Coronary artery (tissue), 2 donors: ENCODE measurements at regions not wholly inside any gene's neighbourhood (a gene's known extent, or its start where the extent isn't known, plus 50 kb on each side); places are given as distances from the start of the nearest gene placed in this dataset.

Experiments
- DNase-seq: peaks from one replicate; pipeline ENCODE4 v3.0.0-alpha.2; 2017; ENCODE audit warnings: low spot score
- H3K27ac ChIP-seq, 2 donors: fragments of 200-600 bp; sonication (generic); one replicate each; pipeline ENCODE4 v1.5.1; 2016 to 2019
- H3K4me3 ChIP-seq: fragments of 200-600 bp; sonication (generic); 2 replicates; pipeline ENCODE4 v1.5.1; 2016; ENCODE audit warnings: mild to moderate bottlenecking, moderate library complexity
- CTCF ChIP-seq: fragments of 200-600 bp; sonication (generic); IDR thresholded peaks from one replicate; pipeline ENCODE4 v1.5.1; 2019; ENCODE audit warnings: antibody characterized with exemption

GRCh38 chr4:1502976-1503375 is 96.7 kb upstream of the NKX1-1 start:
- Histone ChIP-seq H3K27ac (no peak overlapping the region), H3K4me3 (no peak overlapping the region)
- no peak for TF ChIP-seq CTCF
- DNase-seq = no peak

DNA sequence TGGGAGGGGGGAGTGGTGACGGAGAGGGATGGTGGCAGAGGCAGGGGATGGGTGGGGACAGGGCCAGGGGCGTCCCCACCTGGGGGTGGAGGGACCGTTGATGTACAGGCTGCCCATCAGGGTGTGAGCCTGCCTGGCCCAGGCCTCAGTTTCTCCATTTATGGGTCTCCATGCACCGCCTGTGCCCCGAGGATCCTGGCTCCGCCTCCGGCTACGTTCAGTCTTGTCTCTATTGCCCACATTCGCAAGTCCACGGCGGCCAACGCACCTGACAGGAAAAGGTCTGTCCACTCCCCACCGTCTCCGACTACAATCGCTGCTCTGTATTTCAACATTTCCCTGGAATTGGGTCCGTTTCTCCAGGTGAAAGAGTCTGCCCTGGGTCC is 96.3 kb upstream of the NKX1-1 start:
- Histone ChIP-seq H3K27ac (no peak overlapping the region), H3K4me3 (no peak overlapping the region)
- no peak for TF ChIP-seq CTCF
- no peak for DNase-seq

- H3K4me3 ChIP-seq = no peak overlapping the region
- no peak overlapping the region for H3K27ac ChIP-seq
- no peak for DNase-seq
- no peak for TF ChIP-seq CTCF
Observed at GRCh38 chr4:1501754-1502500, 95.7 kb upstream of the NKX1-1 start.

DNA sequence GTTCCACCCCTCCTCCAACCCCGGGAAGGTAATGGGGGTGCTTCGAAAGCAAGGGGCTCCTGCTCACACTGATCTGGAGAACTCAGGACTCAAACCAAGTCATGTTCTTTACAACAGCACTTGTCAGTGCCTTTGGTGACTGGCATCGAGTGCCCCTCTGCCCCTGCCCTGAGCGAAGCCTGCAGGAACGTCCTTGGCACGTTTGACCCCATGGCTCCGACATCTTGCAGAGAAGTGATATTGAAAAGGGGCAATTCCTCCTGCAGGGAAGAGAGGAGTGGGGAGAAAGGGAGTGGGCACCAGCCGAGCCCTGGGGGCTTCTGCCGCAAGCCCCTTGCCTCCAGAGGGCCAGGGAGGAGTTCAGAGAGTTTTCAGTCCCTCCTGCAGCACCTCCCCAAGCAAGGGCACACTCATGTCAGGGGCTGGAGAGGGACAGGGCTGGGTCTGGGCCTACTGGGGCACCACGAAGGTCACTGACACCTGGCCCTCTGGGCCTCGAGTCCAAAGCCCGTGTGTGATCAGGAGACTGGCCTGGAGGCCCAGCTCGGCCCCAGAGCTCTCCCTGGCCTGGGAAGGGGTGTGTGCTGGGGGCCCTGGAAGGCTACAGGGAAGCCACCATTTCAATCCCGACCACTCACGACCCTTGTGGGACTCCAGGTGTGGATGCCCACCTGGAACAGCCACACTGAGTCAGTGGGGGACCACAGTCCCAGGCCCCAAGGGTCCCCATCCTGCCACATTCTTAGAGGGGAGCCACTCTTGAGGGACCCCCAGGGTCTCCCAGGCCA is 94.9 kb upstream of the NKX1-1 start:
- DNase-seq = no peak
- Histone ChIP-seq H3K4me3 (no peak overlapping the region), H3K27ac (no peak overlapping the region)
- TF ChIP-seq CTCF = no peak

GRCh38 chr4:1500231-1500965 is 94.2 kb upstream of the NKX1-1 start:
- no peak for DNase-seq
- Histone ChIP-seq H3K27ac (no peak overlapping the region), H3K4me3 (no peak overlapping the region)
- TF ChIP-seq CTCF = no peak

- no peak for DNase-seq
- no peak overlapping the region for H3K4me3 ChIP-seq
- no peak for TF ChIP-seq CTCF
- no peak overlapping the region for H3K27ac ChIP-seq
Observed at GRCh38 chr4:1499465-1499864, 93.2 kb upstream of the NKX1-1 start.
